Omental fat pad (tissue), 3 donors: ENCODE measurements at regions not wholly inside any gene's neighbourhood (a gene's known extent, or its start where the extent isn't known, plus 50 kb on each side); places are given as distances from the start of the nearest gene placed in this dataset.

ENCODE experiments used
- ATAC-seq: fragments of 150-250 bp; one replicate; pipeline ENCODE4 v1.9.1; 2016; ENCODE audit warnings: mild to moderate bottlenecking, moderate library complexity; ENCODE audit not compliant: low FRiP score
- DNase-seq: peaks from one replicate; pipeline ENCODE4 v3.0.0-alpha.2; 2019; ENCODE audit warnings: low spot score
- CTCF ChIP-seq, 3 donors: fragments of 450-650 bp; IDR thresholded peaks; one replicate each; pipeline ENCODE4 v1.5.1; 2016 to 2017; ENCODE audit warnings: antibody characterized with exemption in 3 of 3, mild to moderate bottlenecking in 3 of 3, moderate library complexity in 2 of 3

DNA sequence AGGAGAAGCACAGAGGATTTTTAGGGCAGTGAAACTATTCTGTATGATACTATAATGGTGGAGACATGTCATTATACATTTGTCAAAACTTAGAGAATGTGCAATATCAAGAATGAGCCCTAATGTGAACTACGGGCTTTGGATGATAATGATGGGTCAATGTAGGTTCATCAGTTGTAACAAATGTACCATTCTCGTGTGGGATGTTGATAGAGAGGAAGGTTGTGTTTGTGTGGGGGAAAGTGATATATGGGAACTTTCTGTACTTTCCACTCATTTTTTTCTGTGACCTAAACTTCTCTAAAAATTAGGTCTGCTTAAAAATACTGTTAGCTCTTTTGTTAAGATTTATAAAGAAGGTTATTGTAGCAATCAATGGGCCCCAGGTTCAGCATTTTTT, 138.9 kb downstream of the SPATA31D1 start:
- DNase-seq, result no peak
- no peak for TF ChIP-seq CTCF (IDR thresholded peaks at IDR 0.05)
- ATAC-seq, result no peak

DNA sequence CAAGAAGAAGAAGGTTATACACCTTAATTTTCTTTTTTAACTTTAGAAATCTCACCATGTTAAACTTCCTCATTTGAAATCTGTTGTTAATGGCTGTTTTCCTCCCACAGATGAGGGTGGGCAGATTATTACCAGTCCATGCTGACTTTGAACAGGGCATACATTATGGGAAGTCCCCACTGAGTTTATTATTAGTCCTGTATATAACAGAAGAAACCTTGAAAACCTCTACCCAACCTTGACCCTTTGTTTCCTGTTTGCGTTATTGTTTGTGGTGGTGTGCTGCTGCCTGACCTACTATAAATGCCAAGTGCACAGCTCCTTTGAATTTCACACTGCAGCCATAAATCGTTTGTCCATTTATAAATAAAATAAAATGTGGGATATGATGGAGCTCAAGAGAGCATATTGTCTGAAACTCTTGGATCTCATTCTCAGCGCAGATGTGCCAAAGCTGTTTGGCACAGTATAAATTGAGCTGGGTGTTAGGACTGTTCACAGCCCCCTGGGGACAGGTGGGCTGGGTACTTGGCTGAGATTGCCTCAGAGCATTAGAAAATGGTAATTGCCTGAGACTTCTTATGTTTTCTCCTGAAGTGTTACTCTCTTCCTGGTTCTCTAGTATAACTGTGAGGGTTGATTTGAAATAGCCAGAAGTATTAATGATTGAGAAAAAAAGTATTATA, 139.6 kb downstream of the SPATA31D1 start:
- ATAC-seq, result no peak
- no peak for TF ChIP-seq CTCF (IDR thresholded peaks at IDR 0.05)

DNA sequence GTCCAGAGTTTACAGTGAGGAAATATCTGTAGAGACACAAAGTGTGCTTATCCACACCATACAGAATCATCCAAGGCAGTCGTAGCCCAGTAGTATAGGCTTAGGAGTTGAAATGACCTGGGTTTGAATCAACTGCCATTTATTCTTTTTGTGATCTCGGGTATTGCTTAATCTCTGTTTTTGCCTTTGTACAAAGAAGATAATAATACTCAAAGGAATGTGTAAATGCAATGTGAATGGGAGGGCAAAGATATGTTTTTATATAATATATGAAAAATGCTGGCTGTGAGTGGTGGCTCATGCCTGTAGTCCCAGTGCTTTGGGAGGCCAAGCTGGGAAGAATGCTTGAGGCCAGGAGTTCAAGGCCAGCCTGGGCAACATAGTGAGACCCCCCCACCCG, 141.1 kb downstream of the SPATA31D1 start:
- ATAC-seq (no peak), DNase-seq (no peak)
- no peak for TF ChIP-seq CTCF (IDR thresholded peaks at IDR 0.05)

More for the DNA sequence above, 139.6 kb downstream of the SPATA31D1 start:
- DNase-seq, result no peak

GRCh38 chr9:82130331-82131042, 141.9 kb downstream of the SPATA31D1 start:
- DNase-seq (no peak), ATAC-seq (no peak)
- TF ChIP-seq CTCF (IDR thresholded peaks at IDR 0.05), result no peak

- DNase-seq (no peak), ATAC-seq (no peak)
Observed at GRCh38 chr9:82131072-82131471, 142.5 kb downstream of the SPATA31D1 start.

GRCh38 chr9:82132024-82132423, 143.5 kb downstream of the SPATA31D1 start:
- ATAC-seq, result no peak
- no peak for TF ChIP-seq CTCF (IDR thresholded peaks at IDR 0.05)

More at GRCh38 chr9:82131072-82131471, 142.5 kb downstream of the SPATA31D1 start:
- TF ChIP-seq CTCF (IDR thresholded peaks at IDR 0.05), result no peak

DNA sequence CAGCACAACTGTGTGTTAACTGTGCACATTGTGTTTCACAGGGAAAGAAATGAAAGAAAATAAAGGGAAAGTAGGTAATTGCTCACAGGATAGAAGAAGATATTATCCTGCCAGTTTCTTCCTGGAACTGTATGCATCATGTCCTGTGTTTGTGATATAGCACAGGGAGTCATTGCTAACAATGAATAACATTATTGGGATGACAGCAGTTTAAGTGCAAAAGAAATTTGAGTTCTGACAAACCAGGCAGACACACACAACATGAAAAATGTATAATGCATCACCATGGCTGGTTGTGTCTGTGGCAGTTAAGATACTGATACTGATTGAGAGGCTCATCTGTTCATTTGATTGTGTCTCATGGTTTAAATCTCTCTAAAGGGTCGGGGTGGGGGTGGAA, 145.4 kb downstream of the SPATA31D1 start:
- no peak for TF ChIP-seq CTCF (IDR thresholded peaks at IDR 0.05)
- ATAC-seq, result no peak
- no peak for DNase-seq

More at GRCh38 chr9:82132024-82132423, 143.5 kb downstream of the SPATA31D1 start:
- no peak for DNase-seq
